Activated effector memory CD4-positive, alpha-beta T cell treated with Interleukin-2 at 50 U/mL for 16 hours (primary cell): ENCODE measurements at regions not wholly inside any gene's neighbourhood (a gene's known extent, or its start where the extent isn't known, plus 50 kb on each side); places are given as distances from the start of the nearest gene placed in this dataset.
A peak's percentile ranks its signal among the peaks of the same experiment; 100 is the strongest.

Experiments
- DNase-seq: peaks from one replicate; pipeline ENCODE4 v3.0.0-alpha.2; 2020

DNA sequence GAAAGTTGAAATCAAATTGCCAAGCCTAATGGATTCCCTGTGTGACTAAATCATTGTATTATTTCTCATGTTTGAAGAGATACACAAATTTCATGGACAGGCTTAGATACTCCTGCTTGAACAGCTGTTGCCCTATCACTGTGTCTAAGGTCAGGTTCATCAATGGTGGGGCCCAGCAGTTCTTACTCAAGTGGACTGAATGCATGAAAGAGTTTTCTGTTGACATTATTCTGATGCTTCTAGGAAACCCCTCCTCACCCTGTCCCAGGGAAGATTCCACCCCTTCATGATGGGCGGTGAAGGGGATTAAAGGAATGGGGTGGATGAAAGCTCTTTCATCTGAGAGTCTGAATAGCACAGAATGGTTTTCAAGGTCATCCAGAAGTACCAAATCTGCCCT lies 148.8 kb downstream of the INO80D start:
- no peak for DNase-seq

DNA sequence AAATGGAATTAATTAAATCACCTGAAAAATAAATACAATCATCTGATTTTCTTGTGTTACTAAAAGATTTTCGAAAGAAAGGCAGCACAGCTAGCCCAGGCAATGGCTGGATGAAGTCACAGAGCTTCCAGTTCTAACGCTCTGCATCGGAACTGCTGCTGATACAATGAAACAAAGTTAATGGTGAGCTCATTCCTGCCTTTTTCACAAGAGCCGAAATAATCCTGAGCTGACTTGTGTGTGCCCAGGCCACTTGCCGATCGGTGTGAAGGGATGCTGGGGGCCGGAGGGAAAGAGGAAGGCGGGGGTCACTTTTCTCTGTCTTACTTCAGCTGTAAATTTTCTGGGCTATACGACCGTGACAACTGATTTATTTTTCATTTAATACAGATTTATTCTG lies 149.5 kb downstream of the INO80D start:
- DNase-seq = no peak

DNA sequence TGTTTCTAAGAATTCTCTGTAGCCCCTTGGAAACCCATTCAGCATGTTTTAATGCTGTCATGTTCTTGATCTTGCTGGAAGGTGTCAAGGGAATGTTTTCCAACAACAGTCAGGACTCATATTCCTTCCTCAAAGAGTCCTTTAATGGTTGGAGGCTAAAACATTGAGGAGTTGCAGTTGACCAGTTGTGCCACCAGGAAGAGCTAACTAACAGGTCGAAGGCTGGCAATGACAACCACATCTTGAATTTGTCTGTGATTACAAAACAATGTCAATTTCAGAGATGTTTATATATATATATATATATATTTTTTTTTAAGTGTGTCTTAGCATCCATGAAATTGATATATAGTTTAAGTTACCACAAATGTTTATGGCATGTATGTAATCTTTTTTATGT lies 151.5 kb downstream of the INO80D start:
- no peak for DNase-seq

DNA sequence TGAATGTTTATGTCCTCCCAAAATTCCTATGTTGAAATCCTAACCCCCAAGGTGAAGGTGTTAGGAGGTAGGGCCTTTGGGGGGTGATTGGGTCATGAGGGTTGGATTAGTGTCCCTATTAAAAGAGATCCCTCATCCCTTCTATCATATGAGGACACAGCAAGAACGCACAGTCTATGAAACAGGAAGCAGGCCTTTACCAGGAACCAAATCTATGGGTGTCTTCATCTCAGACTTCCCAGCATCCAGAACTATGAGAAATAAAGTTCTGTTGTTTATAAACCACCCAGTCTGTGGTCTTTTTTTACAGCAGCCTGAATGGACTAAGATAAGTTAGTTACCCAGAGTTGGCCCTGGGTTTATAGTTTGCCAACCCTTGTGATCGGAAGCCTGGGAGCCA lies 153.1 kb downstream of the INO80D start:
- DNase-seq = no peak

DNA sequence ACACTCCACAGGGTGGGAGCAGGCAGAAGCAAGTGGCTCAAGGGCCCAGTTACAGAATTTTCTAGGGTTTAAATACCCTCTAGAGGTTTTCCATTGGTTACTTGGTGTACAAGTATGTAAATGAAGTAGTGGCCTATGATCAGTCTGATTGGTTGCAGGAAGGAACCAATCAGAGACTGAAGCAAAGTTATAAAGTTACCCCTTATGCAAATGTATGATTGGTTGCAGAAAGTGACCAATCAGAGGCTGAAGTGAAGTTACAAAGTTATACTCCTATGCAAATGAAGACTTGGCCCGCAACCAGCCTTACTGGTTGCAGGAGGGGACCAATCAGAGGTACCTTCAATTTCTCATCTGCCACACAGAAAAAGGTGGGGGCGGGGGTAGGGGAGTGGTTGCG lies 154.6 kb downstream of the INO80D start:
- no peak for DNase-seq

DNA sequence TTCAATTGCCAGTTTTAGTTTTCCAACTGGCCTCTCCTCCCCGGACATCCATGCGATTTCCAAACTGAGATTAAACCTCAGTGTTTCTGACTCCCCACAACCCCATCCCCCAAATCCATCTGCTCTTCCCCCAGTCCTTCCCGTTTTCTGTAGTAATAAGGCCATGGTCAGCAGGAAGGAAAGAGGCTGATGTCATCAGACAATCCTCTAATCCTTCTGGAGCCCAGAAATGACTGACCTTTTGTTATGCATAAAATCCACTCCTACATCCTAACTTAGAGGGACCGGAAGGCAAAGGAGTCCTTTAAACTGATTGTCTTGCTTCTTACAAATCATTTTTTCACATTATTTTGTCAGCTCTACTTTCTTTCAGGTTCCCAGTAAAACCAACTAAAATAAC lies 155.8 kb downstream of the INO80D start:
- DNase-seq = no peak

DNA sequence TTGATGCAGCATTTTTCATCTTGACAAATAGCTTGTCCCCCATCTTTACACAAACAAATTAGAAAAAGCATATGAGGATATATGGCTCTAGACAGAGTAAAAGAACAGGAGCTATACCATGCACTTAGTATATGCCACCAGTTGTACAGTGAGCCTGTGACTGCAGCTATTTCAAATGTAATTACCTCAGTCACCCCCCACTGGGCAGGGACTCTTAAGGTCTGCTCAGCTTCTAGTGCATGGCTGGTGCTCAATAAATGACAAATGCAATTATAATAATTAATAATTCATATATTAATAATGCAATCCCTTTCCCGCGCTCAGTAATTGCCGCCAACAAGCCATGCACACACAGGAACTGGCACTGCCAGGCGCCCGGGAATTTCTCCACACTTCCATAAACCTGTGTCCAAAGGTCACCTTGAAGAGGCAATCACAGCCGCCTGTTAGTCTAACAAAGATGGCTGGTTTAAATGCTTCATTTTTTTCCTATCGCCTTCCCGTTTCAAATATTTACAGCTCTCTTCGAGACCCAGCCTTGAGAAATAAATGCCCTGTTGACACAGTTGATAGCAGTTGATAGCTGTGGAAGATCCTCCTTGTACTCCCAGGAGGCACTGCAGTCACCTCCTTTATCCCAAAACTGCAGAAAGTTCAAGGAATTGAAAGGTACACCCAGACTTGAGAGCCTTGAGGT lies 156.6 kb downstream of the INO80D start:
- no peak for DNase-seq

DNA sequence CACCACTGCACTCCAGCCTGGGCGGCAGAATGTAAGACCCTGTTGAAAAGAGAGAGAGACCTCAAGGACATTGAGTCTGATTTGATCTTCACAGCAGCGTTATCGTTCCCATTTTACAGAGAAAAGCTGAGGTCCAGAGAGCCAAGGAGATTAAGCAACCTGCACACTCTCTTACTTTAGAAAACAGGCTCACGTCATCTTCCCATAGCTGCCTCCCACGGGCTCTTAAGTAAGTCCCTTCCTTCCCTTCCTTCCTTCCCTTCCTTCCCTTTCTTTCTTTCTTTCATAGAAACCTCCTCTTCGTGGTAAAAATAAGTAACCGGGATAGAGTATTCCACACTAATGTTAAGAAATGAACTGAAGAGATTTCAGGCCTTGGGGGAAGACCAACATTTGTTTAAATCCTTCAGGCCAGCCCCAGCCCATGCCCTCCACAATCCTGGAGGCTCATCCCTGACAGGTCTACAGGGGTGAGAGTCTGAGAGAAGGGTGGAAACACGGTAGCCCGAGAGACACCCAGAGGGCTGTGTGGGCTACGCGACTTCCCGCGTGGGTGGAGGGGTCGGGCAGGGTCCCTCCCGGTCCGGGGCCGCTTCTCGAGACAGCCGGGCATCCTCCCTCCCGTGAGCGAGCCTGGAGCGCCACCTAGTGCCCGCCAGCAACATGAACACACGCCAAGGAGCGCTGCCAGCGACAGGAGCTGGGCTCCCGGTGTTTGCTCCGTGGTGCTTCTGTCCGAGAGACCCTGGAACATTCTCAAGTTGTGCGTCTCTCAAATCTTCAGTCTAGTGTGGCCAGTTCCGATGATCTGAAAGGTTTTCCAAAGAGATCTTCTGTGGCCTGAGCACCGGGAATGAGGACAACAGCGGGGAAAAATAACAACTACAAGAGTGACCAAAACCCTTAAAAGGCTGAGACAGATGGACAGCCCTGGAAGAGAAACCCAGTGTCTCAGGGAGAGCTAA lies 160.3 kb downstream of the INO80D start:
- peak; percentile 41 for DNase-seq

DNA sequence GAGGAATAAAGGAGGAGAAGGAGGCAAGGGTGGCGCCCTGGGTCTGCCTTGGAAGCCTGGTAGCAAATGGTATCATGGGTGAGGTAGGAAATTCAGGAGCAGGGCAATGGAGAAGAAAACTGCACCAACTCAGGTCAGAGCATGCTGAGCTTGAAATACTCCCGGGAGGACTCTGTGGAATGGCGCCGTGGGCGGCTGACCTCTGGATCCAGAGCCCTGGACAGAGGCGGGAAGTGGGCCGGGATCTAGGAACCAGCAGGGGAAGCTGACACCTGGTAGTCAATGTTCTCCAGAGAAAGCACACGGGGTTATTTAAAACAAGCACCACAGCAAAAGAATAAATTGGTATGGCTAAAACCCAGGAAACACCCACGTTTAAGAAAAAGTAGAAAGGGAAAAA lies 161.3 kb downstream of the INO80D start:
- no peak for DNase-seq

DNA sequence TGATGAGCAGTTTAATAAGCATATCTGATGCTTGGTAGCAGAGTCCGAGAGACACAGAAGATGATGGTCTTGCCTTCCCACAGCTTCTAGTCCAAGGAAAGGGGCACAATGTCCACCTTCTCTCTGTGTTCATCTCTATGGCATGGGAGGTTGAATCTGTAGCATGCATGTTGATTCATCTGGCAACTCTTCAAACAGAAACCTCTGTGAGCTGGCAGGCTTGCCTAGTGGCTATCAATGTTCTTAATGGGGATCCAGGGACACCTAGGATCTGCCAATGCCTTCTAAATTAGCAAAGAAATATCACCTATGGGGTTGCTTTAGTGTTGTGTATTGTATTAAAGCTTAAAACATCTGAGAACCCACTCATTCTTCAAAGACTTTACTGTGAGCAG lies 170.8 kb downstream of the INO80D start:
- DNase-seq = no peak

DNA sequence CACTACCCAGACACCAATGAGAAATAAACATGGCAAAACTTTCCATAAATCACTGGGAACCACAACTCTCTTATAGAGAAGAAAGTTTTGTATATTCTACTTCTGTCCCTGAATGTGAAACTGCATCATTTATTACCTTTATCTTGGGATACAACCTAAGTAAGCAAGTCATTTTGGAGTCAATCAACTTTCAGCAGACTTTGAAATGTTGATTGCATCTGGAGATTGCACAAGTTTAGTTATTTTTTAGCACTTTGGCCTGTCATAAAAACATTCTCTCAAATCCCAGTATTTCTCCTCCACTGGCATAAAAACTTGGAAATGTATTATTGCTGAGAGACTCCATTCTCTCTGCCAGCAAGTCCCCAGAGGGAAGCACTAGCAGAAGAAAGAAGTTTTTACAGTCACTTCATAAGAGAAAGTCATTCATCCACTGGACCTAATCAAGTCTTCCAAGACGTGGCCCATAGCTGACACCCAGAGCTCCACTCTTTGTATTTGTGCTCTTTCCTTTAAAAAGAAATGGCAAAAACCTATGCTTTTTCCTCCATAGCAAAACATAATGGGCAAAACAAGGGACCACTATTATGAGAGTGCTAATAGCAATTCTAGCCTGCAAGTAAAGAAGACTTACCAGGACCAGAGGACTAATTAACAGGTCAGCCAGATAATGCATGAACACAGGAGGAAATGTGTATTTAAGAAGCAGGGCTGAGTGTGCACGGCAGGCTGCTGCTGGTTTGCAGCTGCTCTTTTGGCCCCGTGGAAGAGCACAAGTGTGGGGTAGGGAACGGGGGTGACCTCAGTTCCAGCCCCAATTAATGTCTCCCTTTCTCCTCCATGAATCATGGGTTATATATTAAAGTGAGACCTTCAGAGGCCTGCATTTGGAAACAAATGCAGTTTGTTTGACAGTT lies 171.5 kb downstream of the INO80D start:
- no peak for DNase-seq

DNA sequence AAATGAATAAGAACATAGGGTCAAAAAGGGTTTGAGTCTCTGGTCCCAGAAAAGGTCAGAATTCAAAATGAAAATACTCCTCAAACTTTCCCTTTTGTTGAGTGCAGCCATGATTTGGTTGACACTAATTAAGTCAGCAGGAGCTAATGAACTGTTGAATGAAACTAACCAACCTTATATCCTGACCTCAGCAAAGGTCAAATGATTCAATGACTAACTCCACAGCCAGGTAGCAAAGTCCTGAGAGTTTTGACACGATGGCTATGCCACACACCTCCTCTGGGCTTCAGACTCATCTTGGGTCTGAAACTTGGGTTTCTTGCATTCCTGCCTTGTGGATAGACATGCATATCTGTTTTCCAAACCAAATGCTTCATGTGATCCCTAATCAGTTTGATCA lies 172.3 kb downstream of the INO80D start:
- no peak for DNase-seq

DNA sequence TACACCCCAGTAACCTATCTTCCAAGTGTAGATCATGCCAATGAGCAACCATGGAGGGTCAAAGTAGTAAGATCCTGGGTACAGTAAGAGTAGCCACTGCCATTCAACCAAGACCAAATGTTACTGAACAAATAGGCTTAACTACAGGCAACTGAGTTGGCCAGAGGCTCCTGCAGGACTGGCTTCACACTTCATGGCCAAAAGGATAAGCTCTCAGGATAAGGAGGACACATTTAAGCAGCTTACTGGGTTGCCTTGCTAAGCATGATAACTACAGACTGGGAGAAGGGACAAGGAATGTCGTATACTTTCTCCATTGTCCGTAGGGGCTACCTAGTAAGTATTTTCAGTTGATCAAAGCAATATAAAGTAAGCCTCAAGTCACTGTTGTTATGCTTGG lies 174.7 kb downstream of the INO80D start:
- no peak for DNase-seq

DNA sequence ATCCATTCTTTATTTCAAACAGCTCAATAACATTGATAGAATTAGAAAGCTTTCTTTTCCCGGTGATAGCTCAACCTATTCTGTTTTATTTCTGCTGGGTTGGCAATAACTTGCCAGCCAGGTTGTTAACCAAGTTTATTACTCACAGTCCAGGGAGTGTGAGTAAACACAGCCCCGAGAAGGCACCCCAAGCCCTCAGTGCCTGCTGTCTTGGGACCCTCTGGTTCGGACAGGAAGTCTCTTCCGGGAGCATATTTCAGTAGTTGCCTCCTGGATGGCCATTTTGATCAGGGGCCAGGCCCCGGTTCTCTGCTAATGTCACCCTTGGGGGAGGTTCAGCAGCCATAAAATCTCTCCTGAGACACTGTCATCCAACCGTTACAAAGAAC lies 176.8 kb downstream of the INO80D start:
- DNase-seq = no peak

DNA sequence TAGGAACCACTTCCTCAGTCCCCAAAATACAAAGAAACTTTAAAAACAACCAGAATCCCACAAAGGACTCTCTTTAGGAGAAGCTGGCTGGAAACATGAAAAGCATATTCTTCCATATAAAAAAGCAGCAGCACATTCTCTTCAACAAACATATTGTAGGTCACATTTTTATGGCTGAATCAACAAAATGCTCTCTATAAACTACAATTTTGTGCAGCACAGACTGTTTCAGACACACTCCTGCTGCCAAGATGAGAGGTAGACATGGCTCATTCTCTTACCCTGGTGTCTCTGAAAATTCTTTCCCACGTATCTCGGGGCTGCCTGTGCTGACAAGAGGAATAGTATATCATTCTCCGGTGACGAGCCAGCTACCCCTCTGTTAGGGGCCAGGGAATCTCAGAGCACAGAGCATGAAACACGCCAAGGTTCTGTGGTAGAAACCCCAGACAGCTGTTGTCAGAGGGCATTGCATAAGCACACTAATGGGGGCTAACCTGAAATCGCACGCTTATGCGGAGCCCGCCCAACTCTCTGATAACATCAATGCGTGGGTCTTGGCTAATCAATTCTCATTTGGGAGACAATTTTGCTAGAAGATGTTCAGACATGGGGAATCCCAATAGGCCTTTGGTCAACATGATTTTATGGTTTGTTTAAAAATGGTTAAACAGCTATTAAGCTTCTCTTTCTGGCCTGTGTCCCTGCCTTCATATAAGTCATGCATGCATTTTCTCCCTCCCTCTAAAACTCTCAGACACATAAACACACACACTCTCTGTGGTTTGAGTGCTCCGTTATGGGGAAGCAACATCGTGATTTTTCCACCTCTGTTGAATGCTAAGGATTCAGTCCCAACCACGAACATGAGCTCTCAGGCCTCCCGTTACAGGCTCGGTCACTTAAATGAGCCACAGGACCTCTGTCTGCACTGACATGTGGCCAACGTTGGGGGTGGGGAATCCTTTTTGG lies 177.5 kb downstream of the INO80D start:
- DNase-seq = no peak

DNA sequence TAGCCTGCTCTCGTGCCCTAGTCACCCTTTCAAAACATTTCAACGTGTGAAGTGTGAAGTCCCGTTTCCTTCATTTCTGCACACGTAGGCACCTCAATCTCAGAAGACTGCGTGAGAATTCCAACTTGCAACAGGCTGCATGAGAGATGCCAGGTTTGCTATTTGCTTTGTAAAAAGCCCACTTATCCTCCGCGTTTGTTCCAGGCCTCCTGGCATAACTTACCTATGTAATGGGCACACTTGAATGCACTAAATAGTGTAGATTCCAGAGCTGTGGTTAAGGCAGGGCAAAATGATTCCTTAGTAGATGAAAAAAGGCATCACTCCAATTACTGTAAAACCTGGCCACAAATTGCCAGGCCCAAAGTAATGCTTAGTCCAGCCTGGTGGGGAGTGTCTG lies 179.6 kb downstream of the INO80D start:
- DNase-seq = no peak

DNA sequence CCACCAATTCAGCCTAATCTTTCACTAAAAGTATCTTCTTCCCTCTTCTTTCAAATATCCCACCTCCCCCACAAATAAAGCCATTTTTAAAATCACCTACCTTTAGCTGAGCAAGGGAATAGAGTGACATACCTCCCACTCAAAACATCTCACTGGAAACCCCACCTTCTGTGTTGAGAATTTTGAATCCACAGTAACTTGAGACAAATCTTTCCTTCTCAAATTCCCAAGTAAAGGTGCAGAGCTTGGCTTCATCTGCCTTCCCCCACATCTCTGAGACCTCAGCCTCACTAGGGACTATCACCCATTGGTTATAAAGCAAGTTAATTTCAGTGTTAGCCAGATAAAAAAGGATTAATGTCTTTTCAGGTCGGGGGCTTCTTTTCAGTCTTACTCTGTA lies 180.4 kb downstream of the INO80D start:
- no peak for DNase-seq

DNA sequence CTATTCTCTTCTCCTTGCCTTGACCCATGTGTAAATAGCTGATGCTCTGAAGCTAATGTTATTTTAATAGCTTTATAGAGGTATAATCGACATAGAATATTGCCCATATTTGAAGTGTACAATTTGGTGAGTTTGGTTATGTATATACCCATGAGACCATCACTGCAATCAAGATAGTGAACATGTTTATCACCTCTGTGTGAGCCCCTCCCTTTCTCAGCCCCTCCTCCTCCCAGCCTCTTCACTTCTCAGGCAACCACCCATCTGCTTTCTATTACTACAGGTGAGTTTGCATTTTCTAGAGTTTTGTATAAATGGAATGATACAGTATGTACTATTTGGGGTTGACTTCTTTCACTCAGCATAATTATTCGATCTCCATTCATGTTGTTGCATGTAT lies 181.1 kb downstream of the INO80D start:
- no peak for DNase-seq

DNA sequence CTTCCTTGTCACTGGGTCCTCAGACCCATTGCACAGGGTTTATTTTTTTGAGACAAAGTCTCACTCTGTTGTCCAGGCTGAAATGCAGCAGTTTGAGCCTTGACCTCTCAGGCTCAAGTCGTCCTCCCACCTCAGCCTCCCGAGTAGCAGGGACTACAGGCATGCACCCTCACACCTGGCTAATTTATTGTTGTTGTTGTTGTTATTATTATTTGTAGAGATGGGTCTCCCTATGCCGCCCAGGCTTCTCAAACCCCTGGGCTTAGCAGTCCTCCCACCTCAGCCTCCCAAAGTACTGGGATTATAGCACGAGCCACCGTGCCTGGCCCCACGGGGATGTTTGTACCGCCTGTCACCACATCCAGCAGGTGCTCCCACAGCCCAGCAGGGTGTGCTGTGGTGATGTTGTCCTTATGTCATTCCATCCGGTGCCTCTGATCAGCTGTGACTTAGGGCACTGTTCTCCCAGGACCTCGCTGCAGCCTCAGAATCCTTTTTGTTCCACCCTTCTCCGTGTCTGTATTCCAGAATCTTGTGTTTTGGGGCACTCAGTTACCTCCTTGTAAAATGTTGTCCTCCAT lies 182.3 kb downstream of the INO80D start:
- no peak for DNase-seq

DNA sequence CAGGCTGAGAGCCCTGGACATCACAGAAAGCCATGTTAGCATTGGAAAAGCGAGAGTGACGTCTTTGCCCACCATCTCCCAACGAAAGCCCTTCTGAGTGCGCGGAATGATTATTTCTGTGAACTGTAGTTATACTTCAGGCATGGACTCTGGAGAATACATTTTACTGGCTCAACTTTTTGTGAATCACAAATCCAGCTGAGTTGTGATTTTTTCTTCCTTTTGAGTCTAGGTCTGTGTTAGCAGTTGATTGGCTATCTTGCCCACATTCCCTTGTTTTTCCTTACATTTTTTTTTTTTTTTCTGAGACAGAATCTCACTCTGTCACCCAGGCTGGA lies 183.1 kb downstream of the INO80D start:
- no peak for DNase-seq

DNA sequence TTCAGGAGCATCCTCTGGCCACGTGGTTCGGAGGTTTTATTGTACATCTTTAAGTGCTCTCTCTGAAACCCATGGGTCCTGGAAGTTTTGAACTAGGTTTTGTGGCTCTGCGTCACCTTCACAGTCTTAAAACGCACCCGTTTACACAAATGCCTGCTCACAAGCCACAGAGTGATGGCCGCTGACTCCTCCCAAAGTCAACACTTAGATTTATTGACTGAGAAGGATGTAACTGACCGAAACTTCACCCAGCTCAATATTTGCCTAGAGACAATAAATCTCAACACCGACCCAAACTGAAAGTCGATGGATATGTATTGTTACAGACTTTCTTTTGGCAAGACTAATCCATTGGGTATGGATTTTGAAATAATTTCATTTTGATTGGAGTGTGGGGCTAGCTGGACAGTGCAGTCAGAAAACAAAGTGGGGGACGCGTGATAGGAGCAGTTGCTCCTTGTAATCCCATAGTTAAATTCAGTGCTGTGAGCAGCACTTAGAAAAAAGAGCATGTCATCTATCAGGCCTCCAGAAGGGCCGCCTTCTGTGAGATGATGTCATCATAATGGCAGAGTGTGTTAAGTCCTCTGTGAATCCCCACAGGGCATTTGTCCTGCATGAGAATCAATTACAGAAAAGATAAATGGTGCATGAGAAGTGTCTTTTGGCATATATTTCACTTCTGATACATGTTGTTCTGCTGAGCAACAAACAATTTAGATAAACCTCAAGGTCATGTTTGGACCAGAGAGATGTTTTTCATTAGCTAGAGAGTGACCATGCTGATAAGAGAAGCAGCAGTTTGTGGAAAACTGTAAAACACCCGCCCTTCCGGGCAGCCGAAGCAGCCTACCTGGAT lies 183.7 kb downstream of the INO80D start:
- DNase-seq = no peak
